ENCODE measurements at regions not wholly inside any gene's neighbourhood (a gene's known extent, or its start where the extent isn't known, plus 50 kb on each side); places are given as distances from the start of the nearest gene placed in this dataset.

GRCh38 chr20:12040261-12040660 lies 122.6 kb downstream of the BTBD3 start:
- no peak for TF ChIP-seq CTCF (IDR thresholded peaks at IDR 0.05; ENCODE audit: borderline replicate concordance, insufficient read depth, low read depth, low read length)
- no peak overlapping the region for H3K4me3 ChIP-seq (ENCODE audit: low read depth, low read length)

GRCh38 chr20:12044969-12045368 lies 127.3 kb downstream of the BTBD3 start:
- H3K4me3 ChIP-seq (ENCODE audit: low read depth, low read length): no peak overlapping the region
- no peak for TF ChIP-seq CTCF (IDR thresholded peaks at IDR 0.05; ENCODE audit: borderline replicate concordance, insufficient read depth, low read depth, low read length)

GRCh38 chr20:12047838-12048432 lies 130.2 kb downstream of the BTBD3 start:
- no peak for TF ChIP-seq CTCF (IDR thresholded peaks at IDR 0.05; ENCODE audit: borderline replicate concordance, insufficient read depth, low read depth, low read length)
- no peak overlapping the region for H3K4me3 ChIP-seq (ENCODE audit: low read depth, low read length)

GRCh38 chr20:12049125-12049524 lies 131.4 kb downstream of the BTBD3 start:
- H3K4me3 ChIP-seq (ENCODE audit: low read depth, low read length): no peak overlapping the region
- TF ChIP-seq CTCF (IDR thresholded peaks at IDR 0.05; ENCODE audit: borderline replicate concordance, insufficient read depth, low read depth, low read length): no peak

- no peak for TF ChIP-seq CTCF (IDR thresholded peaks at IDR 0.05; ENCODE audit: borderline replicate concordance, insufficient read depth, low read depth, low read length)
- no peak overlapping the region for H3K4me3 ChIP-seq (ENCODE audit: low read depth, low read length)
Measured at GRCh38 chr20:12051206-12052163, 133.8 kb downstream of the BTBD3 start.

GRCh38 chr20:12053353-12053752 lies 135.7 kb downstream of the BTBD3 start:
- H3K4me3 ChIP-seq (ENCODE audit: low read depth, low read length): no peak overlapping the region
- no peak for TF ChIP-seq CTCF (IDR thresholded peaks at IDR 0.05; ENCODE audit: borderline replicate concordance, insufficient read depth, low read depth, low read length)

GRCh38 chr20:12054556-12054955 lies 136.9 kb downstream of the BTBD3 start:
- no peak overlapping the region for H3K4me3 ChIP-seq (ENCODE audit: low read depth, low read length)
- TF ChIP-seq CTCF (IDR thresholded peaks at IDR 0.05; ENCODE audit: borderline replicate concordance, insufficient read depth, low read depth, low read length): no peak

Data from GM12875 (cell line).